Cardiac fibroblast (primary cell): ENCODE measurements at regions not wholly inside any gene's neighbourhood (a gene's known extent, or its start where the extent isn't known, plus 50 kb on each side); places are given as distances from the start of the nearest gene placed in this dataset.

Experiments
- DNase-seq, 2 donors: peaks; one replicate each; pipeline versions ENCODE4 v3.0.0 to v3.0.0-alpha.2; 2010; ENCODE audit warnings: low read depth in 2 of 2
- H3K4me3 ChIP-seq, 2 donors: replicated peaks in 1 of 2; 1 replicate in 1 of 2; 2 replicates in 1 of 2; pipeline ENCODE4 v1.5.1; 2011; ENCODE audit warnings: low read depth in 2 of 2, low read length in 2 of 2, mild to moderate bottlenecking in 2 of 2, moderate library complexity in 1 of 2
- TF ChIP-seq, protein P1 (sequence below): IDR thresholded peaks from one replicate; pipeline ENCODE4 v1.5.1; 2011; ENCODE audit warnings: low read depth, mild to moderate bottlenecking, low read length, inconsistent platforms

DNA sequence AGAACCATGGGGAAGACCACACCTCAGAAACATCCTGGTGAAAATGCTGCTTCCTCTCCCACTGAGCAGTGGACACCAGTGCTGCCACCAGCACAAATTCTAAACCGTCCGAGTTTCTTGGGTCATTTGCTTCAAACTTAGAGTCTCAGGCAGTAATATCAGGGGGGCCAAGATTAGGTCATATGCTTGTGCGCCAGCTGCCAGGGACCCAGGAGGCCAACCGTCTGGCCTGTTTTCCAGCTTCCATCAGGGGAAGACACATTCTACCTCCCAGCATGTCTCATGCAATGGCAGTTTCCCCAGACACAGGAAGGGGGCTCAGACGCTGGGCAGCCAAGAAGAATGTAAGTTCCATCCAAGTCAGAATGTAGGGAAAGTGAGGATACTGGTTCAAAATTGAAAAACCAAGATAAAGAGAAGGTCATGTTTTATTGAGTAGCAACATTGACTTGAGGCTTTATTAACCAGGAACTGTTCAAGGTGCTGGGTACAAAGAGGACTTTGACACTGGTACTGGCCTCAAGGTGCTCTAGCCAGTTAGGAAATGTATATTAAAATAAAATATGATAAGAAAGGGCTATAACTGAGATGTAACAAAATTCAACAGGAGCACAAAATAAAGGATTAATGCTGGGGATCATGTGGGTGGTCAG lies 59.7 kb upstream of the EED start:
- no peak overlapping the region for H3K4me3 ChIP-seq
- TF ChIP-seq, protein P1, sequence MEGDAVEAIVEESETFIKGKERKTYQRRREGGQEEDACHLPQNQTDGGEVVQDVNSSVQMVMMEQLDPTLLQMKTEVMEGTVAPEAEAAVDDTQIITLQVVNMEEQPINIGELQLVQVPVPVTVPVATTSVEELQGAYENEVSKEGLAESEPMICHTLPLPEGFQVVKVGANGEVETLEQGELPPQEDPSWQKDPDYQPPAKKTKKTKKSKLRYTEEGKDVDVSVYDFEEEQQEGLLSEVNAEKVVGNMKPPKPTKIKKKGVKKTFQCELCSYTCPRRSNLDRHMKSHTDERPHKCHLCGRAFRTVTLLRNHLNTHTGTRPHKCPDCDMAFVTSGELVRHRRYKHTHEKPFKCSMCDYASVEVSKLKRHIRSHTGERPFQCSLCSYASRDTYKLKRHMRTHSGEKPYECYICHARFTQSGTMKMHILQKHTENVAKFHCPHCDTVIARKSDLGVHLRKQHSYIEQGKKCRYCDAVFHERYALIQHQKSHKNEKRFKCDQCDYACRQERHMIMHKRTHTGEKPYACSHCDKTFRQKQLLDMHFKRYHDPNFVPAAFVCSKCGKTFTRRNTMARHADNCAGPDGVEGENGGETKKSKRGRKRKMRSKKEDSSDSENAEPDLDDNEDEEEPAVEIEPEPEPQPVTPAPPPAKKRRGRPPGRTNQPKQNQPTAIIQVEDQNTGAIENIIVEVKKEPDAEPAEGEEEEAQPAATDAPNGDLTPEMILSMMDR, result no peak
- DNase-seq, result no peak

DNA sequence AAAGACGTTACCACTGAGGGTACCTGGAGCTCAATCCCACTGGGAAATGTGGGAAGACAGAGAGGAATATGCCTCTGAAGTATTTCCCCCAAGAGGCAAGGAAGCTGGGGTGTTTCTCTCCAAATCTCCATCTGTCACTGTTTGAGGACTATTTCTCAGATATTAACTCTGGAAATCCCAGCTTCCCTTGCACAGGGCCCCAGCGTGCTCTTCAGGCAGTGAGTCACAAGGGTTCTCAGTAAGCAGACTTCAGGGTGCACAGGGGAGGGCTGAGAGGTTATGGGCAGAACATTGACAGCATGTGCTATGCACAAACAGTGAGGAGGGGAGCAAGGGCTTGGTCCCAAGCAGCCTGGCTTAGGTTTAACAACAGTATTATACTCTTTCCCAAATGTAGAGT lies 60.9 kb upstream of the EED start:
- H3K4me3 ChIP-seq, result no peak overlapping the region
- TF ChIP-seq, protein P1, result no peak
- DNase-seq, result peak; percentile 59 to 69

DNA sequence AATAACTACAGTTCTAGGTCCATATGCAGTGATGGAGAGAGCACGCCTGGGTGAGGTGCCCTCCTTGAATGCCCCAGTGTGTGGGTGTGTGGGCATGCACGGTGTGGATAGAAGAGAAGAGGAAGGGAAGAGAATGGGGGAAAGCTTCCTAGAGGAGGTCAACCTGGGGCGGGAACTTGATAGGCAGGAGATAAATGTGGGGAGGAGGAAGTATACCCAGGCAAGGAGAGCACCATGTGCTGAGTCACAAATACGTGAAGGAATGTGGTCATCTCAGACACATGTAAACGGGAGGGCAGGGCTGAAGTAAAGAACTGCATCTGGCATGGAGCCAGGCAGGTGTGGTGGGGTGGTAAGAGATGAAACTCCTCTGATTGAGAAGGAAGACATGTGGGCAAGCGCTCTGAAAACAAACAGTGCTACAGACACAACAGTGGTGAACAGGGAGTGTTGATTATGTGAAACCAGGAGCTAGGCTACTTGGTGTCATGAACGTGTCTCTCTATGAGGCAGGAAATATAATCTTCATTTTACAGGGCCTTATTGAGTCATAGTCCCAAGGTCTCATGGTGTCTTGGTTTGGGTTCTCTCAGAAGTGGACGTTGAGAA lies 61.5 kb upstream of the EED start:
- peak in 1 of 2 donors; percentile 44 for DNase-seq
- H3K4me3 ChIP-seq, result no peak overlapping the region
- TF ChIP-seq, protein P1, result no peak

DNA sequence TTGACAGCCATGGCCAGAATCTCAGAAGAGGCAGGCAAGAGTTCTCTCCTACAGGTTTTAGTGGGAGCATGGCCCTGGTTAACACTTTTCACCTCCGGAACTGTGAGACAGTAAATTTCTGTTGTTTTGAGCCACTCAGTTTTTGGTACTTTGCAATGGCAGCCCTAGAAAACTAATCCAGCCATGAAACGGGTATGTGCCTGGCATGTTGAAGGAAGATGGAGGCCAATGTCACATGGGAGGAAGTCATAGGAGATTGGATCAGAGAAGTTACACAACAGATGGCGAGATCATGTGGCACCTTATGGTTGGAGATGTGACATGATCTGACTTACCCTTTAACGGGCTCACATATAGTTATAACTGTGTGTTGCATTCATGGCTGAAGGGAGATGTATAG lies 63.2 kb upstream of the EED start:
- TF ChIP-seq, protein P1, result no peak
- H3K4me3 ChIP-seq, result no peak overlapping the region
- DNase-seq, result no peak

DNA sequence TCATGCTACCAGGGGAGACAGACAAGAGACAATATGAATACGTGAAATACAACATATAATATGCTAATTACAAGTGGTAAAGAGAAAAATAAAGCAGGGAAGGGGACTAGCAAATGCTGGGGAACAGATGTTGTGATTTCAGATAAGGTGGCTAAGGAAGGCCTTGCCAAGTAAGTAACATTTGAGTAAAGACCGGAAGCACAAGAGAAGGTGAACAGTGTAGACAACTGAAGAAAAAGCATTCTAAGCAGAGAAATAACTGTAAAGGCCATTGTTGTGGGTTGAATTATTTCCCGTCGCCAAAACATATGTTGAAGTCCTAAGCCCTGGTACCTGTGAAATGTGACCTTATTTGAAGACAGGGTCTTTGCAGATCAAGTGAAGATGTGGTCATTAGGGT lies 63.7 kb upstream of the EED start:
- TF ChIP-seq, protein P1, result no peak
- DNase-seq, result no peak
- no peak overlapping the region for H3K4me3 ChIP-seq

DNA sequence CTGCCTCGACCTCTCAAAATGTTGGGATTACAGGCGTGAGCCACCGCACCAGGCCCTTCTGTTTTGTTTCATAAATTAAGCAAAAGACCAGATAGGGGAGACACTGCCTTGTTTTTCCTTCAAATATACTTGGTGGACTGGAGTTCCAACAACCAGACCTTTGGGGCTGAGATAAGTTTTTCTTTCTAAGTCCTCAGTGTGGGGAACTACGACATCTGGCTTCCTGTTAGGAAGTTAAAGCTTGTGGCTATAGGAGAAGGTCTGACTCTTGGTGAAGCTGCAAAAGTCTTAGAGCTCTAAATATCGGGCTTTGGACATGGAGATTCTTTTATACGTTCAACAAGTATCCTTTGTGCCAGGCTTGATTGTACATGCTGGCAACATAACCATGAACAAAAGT lies 64.1 kb upstream of the EED start:
- TF ChIP-seq, protein P1, result no peak
- no peak for DNase-seq
- H3K4me3 ChIP-seq, result no peak overlapping the region
